ENCODE measurements at regions not wholly inside any gene's neighbourhood (a gene's known extent, or its start where the extent isn't known, plus 50 kb on each side); places are given as distances from the start of the nearest gene placed in this dataset.

- DNase-seq = no peak
Observed at GRCh38 chr2:8080063-8080462, 601.8 kb upstream of the ID2 start.

GRCh38 chr2:8081130-8081529 is 600.7 kb upstream of the ID2 start:
- DNase-seq = no peak

GRCh38 chr2:8082840-8083239 is 599.0 kb upstream of the ID2 start:
- no peak for DNase-seq

GRCh38 chr2:8086357-8086756 is 595.5 kb upstream of the ID2 start:
- DNase-seq = no peak

- no peak for DNase-seq
Observed at GRCh38 chr2:8086796-8087479, 594.9 kb upstream of the ID2 start.

- DNase-seq = no peak
Observed at GRCh38 chr2:8087480-8087840, 594.4 kb upstream of the ID2 start.

- no peak for DNase-seq
Observed at GRCh38 chr2:8088810-8089209, 593.0 kb upstream of the ID2 start.

- DNase-seq = no peak
Observed at GRCh38 chr2:8089596-8089995, 592.3 kb upstream of the ID2 start.

- no peak for DNase-seq
Observed at GRCh38 chr2:8090748-8091700, 590.8 kb upstream of the ID2 start.

GRCh38 chr2:8094526-8094925 is 587.3 kb upstream of the ID2 start:
- DNase-seq = no peak

- DNase-seq = no peak
Observed at GRCh38 chr2:8095978-8096377, 585.9 kb upstream of the ID2 start.

- DNase-seq = no peak
Observed at GRCh38 chr2:8096484-8096883, 585.4 kb upstream of the ID2 start.

- DNase-seq = no peak
Observed at GRCh38 chr2:8098476-8099266, 583.2 kb upstream of the ID2 start.

GRCh38 chr2:8099267-8099582 is 582.6 kb upstream of the ID2 start:
- DNase-seq = no peak

GRCh38 chr2:8101614-8102277 is 580.1 kb upstream of the ID2 start:
- DNase-seq = no peak

- no peak for DNase-seq
Observed at GRCh38 chr2:8102470-8102869, 579.4 kb upstream of the ID2 start.

- no peak for DNase-seq
Observed at GRCh38 chr2:8103085-8103708, 578.7 kb upstream of the ID2 start.

GRCh38 chr2:8107150-8107549 is 574.7 kb upstream of the ID2 start:
- no peak for DNase-seq

GRCh38 chr2:8107621-8108378 is 574.1 kb upstream of the ID2 start:
- no peak for DNase-seq

GRCh38 chr2:8110716-8111115 is 571.1 kb upstream of the ID2 start:
- DNase-seq = no peak

- no peak for DNase-seq
Observed at GRCh38 chr2:8111193-8111592, 570.7 kb upstream of the ID2 start.

- no peak for DNase-seq
Observed at GRCh38 chr2:8115456-8115855, 566.4 kb upstream of the ID2 start.
